IPS-15b (cell line): ENCODE measurements at regions not wholly inside any gene's neighbourhood (a gene's known extent, or its start where the extent isn't known, plus 50 kb on each side); places are given as distances from the start of the nearest gene placed in this dataset.

Source experiments
- H3K27me3 ChIP-seq: one replicate; pipeline ENCODE4 v1.6.1; 2013; ENCODE audit warnings: low read length; ENCODE audit not compliant: control insufficient read depth, insufficient read depth
- H3K36me3 ChIP-seq: one replicate; pipeline ENCODE4 v1.6.1; 2013; ENCODE audit warnings: low read length; ENCODE audit not compliant: control insufficient read depth, insufficient read depth
- H3K4me1 ChIP-seq: one replicate; pipeline ENCODE4 v1.6.1; 2013; ENCODE audit warnings: mild to moderate bottlenecking, low read length; ENCODE audit not compliant: control insufficient read depth, insufficient read depth
- H3K4me3 ChIP-seq: one replicate; pipeline ENCODE4 v1.5.1; 2013; ENCODE audit warnings: low read depth, low read length
- H3K9ac ChIP-seq: one replicate; pipeline ENCODE4 v1.6.1; 2013; ENCODE audit warnings: low read depth, mild to moderate bottlenecking, low read length
- H3K9me3 ChIP-seq: one replicate; pipeline ENCODE4 v1.6.1; 2013; ENCODE audit warnings: mild to moderate bottlenecking, low read length; ENCODE audit not compliant: control insufficient read depth, insufficient read depth

DNA sequence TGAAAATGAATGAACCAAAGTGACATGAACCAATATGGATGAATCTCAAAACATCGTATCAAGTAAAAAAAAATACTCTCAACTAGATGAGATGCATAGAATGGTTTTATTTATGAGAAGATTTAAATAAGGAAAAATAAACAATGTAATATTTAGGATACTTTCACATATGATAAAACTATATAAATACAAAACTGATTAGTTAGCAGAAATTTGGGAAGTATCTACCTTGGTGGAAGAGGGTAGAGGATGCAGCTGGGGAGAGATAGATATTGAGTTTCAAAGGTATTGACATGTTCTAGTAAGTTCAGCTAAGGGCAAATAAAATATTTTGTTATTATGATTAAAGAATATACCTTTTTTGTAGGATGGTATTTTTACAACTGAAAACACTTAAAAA, 463.1 kb downstream of the SH2D4B start:
- H3K36me3 ChIP-seq, result no peaks in the 10 kb centered on the region
- no peaks in the 10 kb centered on the region for H3K4me1 ChIP-seq
- H3K4me3 ChIP-seq, result no peak overlapping the region
- no peak overlapping the region for H3K9ac ChIP-seq
- no peaks in the 10 kb centered on the region for H3K9me3 ChIP-seq
- no peaks in the 10 kb centered on the region for H3K27me3 ChIP-seq

- no peaks in the 10 kb centered on the region for H3K4me1 ChIP-seq
- no peak overlapping the region for H3K9ac ChIP-seq
- H3K36me3 ChIP-seq, result no peaks in the 10 kb centered on the region
- no peaks in the 10 kb centered on the region for H3K27me3 ChIP-seq
- no peaks in the 10 kb centered on the region for H3K9me3 ChIP-seq
- no peak overlapping the region for H3K4me3 ChIP-seq
Observed at GRCh38 chr10:81002382-81002781, 464.7 kb downstream of the SH2D4B start.

DNA sequence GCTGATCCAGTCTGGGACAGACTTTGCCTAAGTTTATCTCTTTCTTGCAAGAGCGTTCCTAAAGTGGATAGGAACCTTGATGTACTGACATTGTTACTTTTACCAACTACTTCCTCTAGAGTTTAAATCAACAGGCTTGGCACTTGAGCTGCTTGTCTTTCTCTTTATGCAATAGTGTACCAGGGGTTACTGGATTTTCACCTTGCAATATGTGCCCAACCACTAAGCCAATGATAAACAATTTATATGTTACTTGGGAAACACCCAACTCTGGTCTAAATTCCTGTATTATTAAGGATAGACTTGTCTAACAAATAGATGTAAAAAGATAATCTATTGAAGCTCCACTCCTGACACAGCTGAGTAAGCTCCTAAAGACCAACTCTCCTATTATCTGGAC, 470.2 kb downstream of the SH2D4B start:
- Histone ChIP-seq H3K27me3 (no peaks in the 10 kb centered on the region), H3K36me3 (no peaks in the 10 kb centered on the region), H3K9me3 (no peaks in the 10 kb centered on the region), H3K9ac (no peak overlapping the region), H3K4me1 (no peaks in the 10 kb centered on the region), H3K4me3 (no peak overlapping the region)

GRCh38 chr10:81008726-81009125, 471.0 kb downstream of the SH2D4B start:
- no peak overlapping the region for H3K9ac ChIP-seq
- no peaks in the 10 kb centered on the region for H3K4me1 ChIP-seq
- no peaks in the 10 kb centered on the region for H3K36me3 ChIP-seq
- no peaks in the 10 kb centered on the region for H3K9me3 ChIP-seq
- H3K4me3 ChIP-seq, result no peak overlapping the region
- no peaks in the 10 kb centered on the region for H3K27me3 ChIP-seq

GRCh38 chr10:81009296-81009695, 471.6 kb downstream of the SH2D4B start:
- Histone ChIP-seq H3K4me1 (no peaks in the 10 kb centered on the region), H3K36me3 (no peaks in the 10 kb centered on the region), H3K27me3 (no peaks in the 10 kb centered on the region), H3K9ac (no peak overlapping the region), H3K9me3 (no peaks in the 10 kb centered on the region), H3K4me3 (no peak overlapping the region)

DNA sequence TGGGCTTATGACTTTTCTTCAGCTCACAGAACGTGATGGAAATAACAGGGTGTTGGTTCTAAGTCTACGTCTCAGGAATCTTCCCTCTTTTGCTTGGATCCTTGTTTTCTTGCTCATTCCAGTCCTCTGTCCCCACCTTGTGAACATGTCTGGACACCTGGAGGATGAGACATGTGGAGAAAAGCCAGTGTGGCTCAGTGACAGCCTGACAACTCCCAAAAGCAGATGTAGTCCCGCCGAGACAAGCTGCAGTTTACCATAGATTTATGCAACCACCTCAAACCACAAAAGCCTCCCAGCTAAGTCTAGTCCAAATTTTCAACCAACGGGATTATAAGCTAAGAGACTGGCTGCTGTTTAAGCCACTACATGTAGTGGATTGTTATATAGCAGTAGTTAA, 476.1 kb downstream of the SH2D4B start:
- Histone ChIP-seq H3K27me3 (no peaks in the 10 kb centered on the region), H3K36me3 (no peaks in the 10 kb centered on the region), H3K9ac (no peak overlapping the region), H3K4me3 (no peak overlapping the region), H3K9me3 (no peaks in the 10 kb centered on the region), H3K4me1 (no peaks in the 10 kb centered on the region)

- Histone ChIP-seq H3K4me1 (no peaks in the 10 kb centered on the region), H3K9ac (no peak overlapping the region), H3K27me3 (no peaks in the 10 kb centered on the region), H3K36me3 (no peaks in the 10 kb centered on the region), H3K4me3 (no peak overlapping the region), H3K9me3 (no peaks in the 10 kb centered on the region)
Observed at GRCh38 chr10:81019029-81019890, 481.6 kb downstream of the SH2D4B start.

- no peak overlapping the region for H3K9ac ChIP-seq
Observed at GRCh38 chr10:81021428-81022129, 483.9 kb downstream of the SH2D4B start.

DNA sequence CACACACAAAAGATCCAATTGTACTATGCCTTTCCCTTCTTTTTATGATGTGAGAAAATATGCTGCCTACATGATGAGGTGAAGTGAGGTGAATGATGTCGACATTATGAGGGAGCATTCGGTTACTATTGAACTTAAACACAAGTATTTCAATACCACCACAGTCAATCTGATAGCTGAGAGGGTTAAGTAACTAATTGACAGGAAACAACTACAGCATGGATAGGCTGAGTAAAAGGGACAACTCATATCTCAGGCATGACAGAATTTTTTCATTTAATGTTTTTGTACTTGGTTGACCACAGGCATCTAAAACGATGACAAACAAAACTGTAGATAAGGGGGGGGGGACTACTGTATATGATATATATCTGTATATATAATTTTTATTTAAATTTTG, 488.9 kb downstream of the SH2D4B start:
- H3K4me3 ChIP-seq, result no peak overlapping the region
- no peaks in the 10 kb centered on the region for H3K36me3 ChIP-seq
- no peak overlapping the region for H3K9ac ChIP-seq
- H3K27me3 ChIP-seq, result no peaks in the 10 kb centered on the region
- H3K9me3 ChIP-seq, result no peaks in the 10 kb centered on the region
- H3K4me1 ChIP-seq, result no peaks in the 10 kb centered on the region

More at GRCh38 chr10:81021428-81022129, 483.9 kb downstream of the SH2D4B start:
- H3K9me3 ChIP-seq, result no peaks in the 10 kb centered on the region
- H3K4me3 ChIP-seq, result no peak overlapping the region
- H3K36me3 ChIP-seq, result no peaks in the 10 kb centered on the region
- no peaks in the 10 kb centered on the region for H3K27me3 ChIP-seq
- no peaks in the 10 kb centered on the region for H3K4me1 ChIP-seq

GRCh38 chr10:81027223-81027622, 489.5 kb downstream of the SH2D4B start:
- H3K9me3 ChIP-seq, result no peaks in the 10 kb centered on the region
- H3K27me3 ChIP-seq, result no peaks in the 10 kb centered on the region
- no peaks in the 10 kb centered on the region for H3K4me1 ChIP-seq
- H3K36me3 ChIP-seq, result no peaks in the 10 kb centered on the region
- H3K4me3 ChIP-seq, result no peak overlapping the region
- no peak overlapping the region for H3K9ac ChIP-seq

GRCh38 chr10:81027706-81028105, 490.0 kb downstream of the SH2D4B start:
- H3K36me3 ChIP-seq, result no peaks in the 10 kb centered on the region
- H3K4me1 ChIP-seq, result no peaks in the 10 kb centered on the region
- no peaks in the 10 kb centered on the region for H3K27me3 ChIP-seq
- no peak overlapping the region for H3K9ac ChIP-seq
- no peak overlapping the region for H3K4me3 ChIP-seq
- no peaks in the 10 kb centered on the region for H3K9me3 ChIP-seq

GRCh38 chr10:81031774-81032173, 494.1 kb downstream of the SH2D4B start:
- Histone ChIP-seq H3K9ac (no peak overlapping the region), H3K4me3 (no peak overlapping the region), H3K36me3 (no peaks in the 10 kb centered on the region), H3K9me3 (no peaks in the 10 kb centered on the region), H3K4me1 (no peaks in the 10 kb centered on the region), H3K27me3 (no peaks in the 10 kb centered on the region)
